Transverse colon (tissue), 4 donors: ENCODE measurements at regions not wholly inside any gene's neighbourhood (a gene's known extent, or its start where the extent isn't known, plus 50 kb on each side); places are given as distances from the start of the nearest gene placed in this dataset.

Experiments
- EP300 ChIP-seq: sonication (generic); formaldehyde crosslinking; IDR thresholded peaks from one replicate; pipeline ENCODE4 v1.6.1; 2017; ENCODE audit warnings: antibody characterized with exemption, low read depth
- POLR2A ChIP-seq: fragments of 450-650 bp; IDR thresholded peaks from one replicate; pipeline ENCODE4 v1.6.1; 2016; ENCODE audit warnings: antibody characterized with exemption, mild to moderate bottlenecking, moderate library complexity
- POLR2AphosphoS5 ChIP-seq, 3 donors: sonication (generic); formaldehyde crosslinking; IDR thresholded peaks; one replicate each; pipeline ENCODE4 v1.6.1; 2016; ENCODE audit warnings: antibody characterized with exemption in 3 of 3
- TF ChIP-seq, protein P1 (sequence below), 5 experiments: fragments of 200-600 bp in 3 of 5; fragments of 450-650 bp in 2 of 5; sonication (generic) in 3 of 5; IDR thresholded peaks; 1 replicate in 2 of 5; 2 replicates in 3 of 5; pipeline ENCODE4 v1.5.1; 2016 to 2017; ENCODE audit warnings: antibody characterized with exemption in 5 of 5, inconsistent platforms in 3 of 5, mild to moderate bottlenecking in 2 of 5, moderate library complexity in 1 of 5

DNA sequence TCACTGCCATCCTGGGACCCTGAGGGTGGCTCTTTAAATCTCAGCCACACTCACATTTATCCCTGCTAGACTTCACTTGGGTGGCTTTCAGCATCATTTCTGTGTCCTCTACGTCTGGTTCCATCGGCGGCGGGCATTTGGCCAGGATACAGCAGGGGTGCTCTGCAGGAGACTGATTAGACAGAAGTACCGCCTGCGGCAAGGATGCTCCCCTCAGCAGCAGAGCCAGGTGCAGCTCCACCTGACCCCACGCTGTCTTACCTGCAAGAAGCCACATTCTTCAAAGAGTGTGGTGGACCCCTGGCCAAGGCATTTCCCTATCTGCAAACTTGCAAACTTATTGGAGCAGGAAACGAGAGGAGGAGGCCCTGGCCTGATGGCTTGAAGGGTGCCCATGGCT lies 309.8 kb upstream of the IRX4 start:
- TF ChIP-seq, protein P1, sequence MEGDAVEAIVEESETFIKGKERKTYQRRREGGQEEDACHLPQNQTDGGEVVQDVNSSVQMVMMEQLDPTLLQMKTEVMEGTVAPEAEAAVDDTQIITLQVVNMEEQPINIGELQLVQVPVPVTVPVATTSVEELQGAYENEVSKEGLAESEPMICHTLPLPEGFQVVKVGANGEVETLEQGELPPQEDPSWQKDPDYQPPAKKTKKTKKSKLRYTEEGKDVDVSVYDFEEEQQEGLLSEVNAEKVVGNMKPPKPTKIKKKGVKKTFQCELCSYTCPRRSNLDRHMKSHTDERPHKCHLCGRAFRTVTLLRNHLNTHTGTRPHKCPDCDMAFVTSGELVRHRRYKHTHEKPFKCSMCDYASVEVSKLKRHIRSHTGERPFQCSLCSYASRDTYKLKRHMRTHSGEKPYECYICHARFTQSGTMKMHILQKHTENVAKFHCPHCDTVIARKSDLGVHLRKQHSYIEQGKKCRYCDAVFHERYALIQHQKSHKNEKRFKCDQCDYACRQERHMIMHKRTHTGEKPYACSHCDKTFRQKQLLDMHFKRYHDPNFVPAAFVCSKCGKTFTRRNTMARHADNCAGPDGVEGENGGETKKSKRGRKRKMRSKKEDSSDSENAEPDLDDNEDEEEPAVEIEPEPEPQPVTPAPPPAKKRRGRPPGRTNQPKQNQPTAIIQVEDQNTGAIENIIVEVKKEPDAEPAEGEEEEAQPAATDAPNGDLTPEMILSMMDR (IDR thresholded peaks at IDR 0.05) = no peak
- TF ChIP-seq POLR2AphosphoS5 (IDR thresholded peaks at IDR 0.05) (no peak), POLR2A (no peak), EP300 (no peak)
